ENCODE measurements at regions not wholly inside any gene's neighbourhood (a gene's known extent, or its start where the extent isn't known, plus 50 kb on each side); places are given as distances from the start of the nearest gene placed in this dataset.

- Mint-ChIP-seq H3K27ac (no peak overlapping the region), H3K36me3 (no peaks in the 10 kb centered on the region), H3K9me3 (no peaks in the 10 kb centered on the region), H3K4me1 (no peaks in the 10 kb centered on the region), H3K27me3 (ENCODE audit: low read depth in 3 of 3) (peaks cover 0 to 12% (median 5%) of the 10 kb centered on the region in 3 donors), H3K4me3 (no peak overlapping the region)
- H3K4me2 ChIP-seq (replicated peaks; ENCODE audit: extremely low read depth, low read length, poor library complexity, severe bottlenecking): no peak overlapping the region
- 71% methylated on average over 7 of the region's 13 CpGs for WGBS (ENCODE audit: insufficient coverage)
- no peak overlapping the region for H3K27ac ChIP-seq (ENCODE audit: low read depth in 1 of 2, low read length in 2 of 2)
- no peak overlapping the region for H2AFZ ChIP-seq (ENCODE audit: insufficient read depth, low read depth, low read length, poor library complexity, severe bottlenecking)
- no peaks in the 10 kb centered on the region for H3K79me2 ChIP-seq (ENCODE audit: insufficient read depth, low read length)
- H3K27me3 ChIP-seq (ENCODE audit: control insufficient read depth in 2 of 2, insufficient read depth in 2 of 2, low read length in 2 of 2): no peaks in the 10 kb centered on the region
- no peaks in the 10 kb centered on the region for H3K9me3 ChIP-seq (replicated peaks in 1 of 2; ENCODE audit: control insufficient read depth in 1 of 2, insufficient read depth in 1 of 2, low read length in 2 of 2)
- H3K36me3 ChIP-seq (replicated peaks in 1 of 2; ENCODE audit: control insufficient read depth in 1 of 2, insufficient read depth in 2 of 2, low read length in 2 of 2): no peaks in the 10 kb centered on the region
- no peaks in the 10 kb centered on the region for H4K20me1 ChIP-seq (ENCODE audit: insufficient read depth, low read length)
- no peak for TF ChIP-seq CTCF (IDR thresholded peaks at IDR 0.05)
- H3K9ac ChIP-seq (ENCODE audit: insufficient read depth, low read length, poor library complexity, severe bottlenecking): no peak overlapping the region
- intact Hi-C loops (cut with micrococcal nuclease): no loop called here
- H3K4me1 ChIP-seq (ENCODE audit: control insufficient read depth in 1 of 2, insufficient read depth in 2 of 2, low read length in 2 of 2): no peaks in the 10 kb centered on the region
- DNase-seq: no peak
- H3K4me3 ChIP-seq (replicated peaks in 1 of 3; ENCODE audit: low read depth in 2 of 3, low read length in 3 of 3): no peak overlapping the region
Observed at GRCh38 chr1:208528578-208529240, 284.5 kb upstream of the PLXNA2 start.

- no peak overlapping the region for H3K9ac ChIP-seq (ENCODE audit: insufficient read depth, low read length, poor library complexity, severe bottlenecking)
- H3K27me3 ChIP-seq (ENCODE audit: control insufficient read depth in 2 of 2, insufficient read depth in 2 of 2, low read length in 2 of 2): no peaks in the 10 kb centered on the region
- no peak overlapping the region for H3K4me2 ChIP-seq (replicated peaks; ENCODE audit: extremely low read depth, low read length, poor library complexity, severe bottlenecking)
- Mint-ChIP-seq H3K4me1 (no peaks in the 10 kb centered on the region), H3K27me3 (ENCODE audit: low read depth in 3 of 3) (peaks cover 1 to 15% (median 9%) of the 10 kb centered on the region in 3 donors), H3K36me3 (no peaks in the 10 kb centered on the region), H3K27ac (no peak overlapping the region), H3K4me3 (no peak overlapping the region), H3K9me3 (no peaks in the 10 kb centered on the region)
- TF ChIP-seq CTCF (IDR thresholded peaks at IDR 0.05): no peak
- no peak overlapping the region for H3K27ac ChIP-seq (ENCODE audit: low read depth in 1 of 2, low read length in 2 of 2)
- no peaks in the 10 kb centered on the region for H4K20me1 ChIP-seq (ENCODE audit: insufficient read depth, low read length)
- H2AFZ ChIP-seq (ENCODE audit: insufficient read depth, low read depth, low read length, poor library complexity, severe bottlenecking): no peak overlapping the region
- no peaks in the 10 kb centered on the region for H3K9me3 ChIP-seq (replicated peaks in 1 of 2; ENCODE audit: control insufficient read depth in 1 of 2, insufficient read depth in 1 of 2, low read length in 2 of 2)
- DNase-seq: no peak
- intact Hi-C loops (cut with micrococcal nuclease): no loop called here
- no peaks in the 10 kb centered on the region for H3K4me1 ChIP-seq (ENCODE audit: control insufficient read depth in 1 of 2, insufficient read depth in 2 of 2, low read length in 2 of 2)
- H3K4me3 ChIP-seq (replicated peaks in 1 of 3; ENCODE audit: low read depth in 2 of 3, low read length in 3 of 3): no peak overlapping the region
- no peaks in the 10 kb centered on the region for H3K36me3 ChIP-seq (replicated peaks in 1 of 2; ENCODE audit: control insufficient read depth in 1 of 2, insufficient read depth in 2 of 2, low read length in 2 of 2)
- 74% methylated on average over 9 of the region's 11 CpGs for WGBS (ENCODE audit: insufficient coverage)
- no peaks in the 10 kb centered on the region for H3K79me2 ChIP-seq (ENCODE audit: insufficient read depth, low read length)
Observed at GRCh38 chr1:208531003-208531750, 287.0 kb upstream of the PLXNA2 start.
